ENCODE measurements at regions not wholly inside any gene's neighbourhood (a gene's known extent, or its start where the extent isn't known, plus 50 kb on each side); places are given as distances from the start of the nearest gene placed in this dataset.

- no peak for DNase-seq (ENCODE audit: low read depth in 2 of 2)
These were observed 75.8 kb upstream of the SOD3 start for GRCh38 chr4:24719615-24720014.

- DNase-seq (ENCODE audit: low read depth in 2 of 2) = no peak
These were observed 74.9 kb upstream of the SOD3 start for GRCh38 chr4:24720436-24720835.

GRCh38 chr4:24720979-24721378 is 74.4 kb upstream of the SOD3 start:
- no peak for DNase-seq (ENCODE audit: low read depth in 2 of 2)

- DNase-seq (ENCODE audit: low read depth in 2 of 2) = no peak
These were observed 73.3 kb upstream of the SOD3 start for GRCh38 chr4:24722026-24722568.

GRCh38 chr4:24727390-24728224 is 67.8 kb upstream of the SOD3 start:
- DNase-seq (ENCODE audit: low read depth in 2 of 2) = no peak

GRCh38 chr4:24729119-24729730 is 66.1 kb upstream of the SOD3 start:
- no peak for DNase-seq (ENCODE audit: low read depth in 2 of 2)

- no peak for DNase-seq (ENCODE audit: low read depth in 2 of 2)
These were observed 64.9 kb upstream of the SOD3 start for GRCh38 chr4:24730256-24731001.

GRCh38 chr4:24731448-24731847 is 63.9 kb upstream of the SOD3 start:
- no peak for DNase-seq (ENCODE audit: low read depth in 2 of 2)

- no peak for DNase-seq (ENCODE audit: low read depth in 2 of 2)
These were observed 60.9 kb upstream of the SOD3 start for GRCh38 chr4:24734511-24734910.

GRCh38 chr4:24736066-24736465 is 59.3 kb upstream of the SOD3 start:
- DNase-seq (ENCODE audit: low read depth in 2 of 2) = no peak

GRCh38 chr4:24741910-24742309 is 53.5 kb upstream of the SOD3 start:
- DNase-seq (ENCODE audit: low read depth in 2 of 2) = no peak

- DNase-seq (ENCODE audit: low read depth in 2 of 2) = no peak
These were observed 53.0 kb upstream of the SOD3 start for GRCh38 chr4:24742335-24742734.

- no peak for DNase-seq (ENCODE audit: low read depth in 2 of 2)
These were observed 52.6 kb upstream of the SOD3 start for GRCh38 chr4:24742773-24743172.

- no peak for DNase-seq (ENCODE audit: low read depth in 2 of 2)
These were observed 52.2 kb upstream of the SOD3 start for GRCh38 chr4:24743206-24743605.

GRCh38 chr4:24743927-24744326 is 51.4 kb upstream of the SOD3 start:
- DNase-seq (ENCODE audit: low read depth in 2 of 2) = no peak

GRCh38 chr4:24745172-24745895 is 50.0 kb upstream of the SOD3 start:
- DNase-seq (ENCODE audit: low read depth in 2 of 2) = no peak

Data from fibroblast of skin of left biceps (primary cell).